Endodermal cell (in vitro differentiated cells): ENCODE measurements at regions not wholly inside any gene's neighbourhood (a gene's known extent, or its start where the extent isn't known, plus 50 kb on each side); places are given as distances from the start of the nearest gene placed in this dataset.

Experiments used
- DNase-seq: peaks from one replicate; pipeline ENCODE4 v3.0.0-alpha.2; 2017
- H3K27ac ChIP-seq: 2 replicates; pipeline ENCODE4 v1.5.1; 2013; ENCODE audit warnings: mild to moderate bottlenecking, low read depth, low read length, moderate library complexity
- H3K27me3 ChIP-seq: 2 replicates; pipeline ENCODE4 v1.6.1; 2013; ENCODE audit warnings: mild to moderate bottlenecking, low read length, moderate library complexity; ENCODE audit not compliant: insufficient read depth, control insufficient read depth, poor library complexity, severe bottlenecking
- H3K36me3 ChIP-seq: 2 replicates; pipeline ENCODE4 v1.7.0; 2013; ENCODE audit warnings: mild to moderate bottlenecking, low read length, moderate library complexity; ENCODE audit not compliant: control insufficient read depth, insufficient read depth
- H3K4me1 ChIP-seq: one replicate; pipeline ENCODE4 v1.7.0; 2013; ENCODE audit warnings: low read length; ENCODE audit not compliant: control insufficient read depth, insufficient read depth
- H3K4me3 ChIP-seq: 2 replicates; pipeline ENCODE4 v1.5.1; 2013; ENCODE audit warnings: mild to moderate bottlenecking, low read length, moderate library complexity
- H3K9ac ChIP-seq: 2 replicates; pipeline ENCODE4 v1.6.1; 2013; ENCODE audit warnings: mild to moderate bottlenecking, low read length, moderate library complexity; ENCODE audit not compliant: poor library complexity, severe bottlenecking; ENCODE audit errors: extremely low read depth
- H3K9me3 ChIP-seq: 2 replicates; pipeline ENCODE4 v1.6.1; 2013; ENCODE audit warnings: mild to moderate bottlenecking, low read length, moderate library complexity; ENCODE audit not compliant: control insufficient read depth
- H3K27ac Mint-ChIP-seq: 2 replicates; pipeline ENCODE4 v1.8.0; 2020; ENCODE audit warnings: mixed read lengths
- H3K27me3 Mint-ChIP-seq: 2 replicates; pipeline ENCODE4 v1.8.0; 2021; ENCODE audit warnings: mild to moderate bottlenecking, mixed read lengths; ENCODE audit not compliant: insufficient read depth
- H3K36me3 Mint-ChIP-seq: 2 replicates; pipeline ENCODE4 v1.8.0; 2020; ENCODE audit warnings: low read depth, mixed read lengths
- H3K4me1 Mint-ChIP-seq: 2 replicates; pipeline ENCODE4 v1.8.0; 2020; ENCODE audit warnings: mixed read lengths
- H3K4me3 Mint-ChIP-seq: 2 replicates; pipeline ENCODE4 v1.8.0; 2020; ENCODE audit warnings: mild to moderate bottlenecking, moderate library complexity, mixed read lengths
- H3K9me3 Mint-ChIP-seq: 2 replicates; pipeline ENCODE4 v1.8.0; 2020; ENCODE audit warnings: mild to moderate bottlenecking, mixed read lengths
- CTCF ChIP-seq: fragments of 200-600 bp; sonication (generic); conservative IDR thresholded peaks from 2 replicates; pipeline ENCODE4 v1.5.0; 2021; ENCODE audit warnings: antibody characterized with exemption, mild to moderate bottlenecking
- WGBS, 2 experiments: methylation state at CpG; one replicate each; pipeline versions ENCODE4 v1.1.5 to v1.1.7; 2013; ENCODE audit warnings: missing lambda C conversion rate in 2 of 2, mixed read lengths in 1 of 2; ENCODE audit not compliant: insufficient coverage in 1 of 2, insufficient read length in 1 of 2; 5-methylcytosine and 5-hydroxymethylcytosine counted together

GRCh38 chr14:30484201-30484600, 74.8 kb upstream of the G2E3 start:
- Histone ChIP-seq H3K4me3 (no peak overlapping the region), H3K27me3 (no peaks in the 10 kb centered on the region), H3K4me1 (peaks cover 5% of the 10 kb centered on the region), H3K9me3 (peaks cover 11% of the 10 kb centered on the region), H3K9ac (no peak overlapping the region), H3K36me3 (no peaks in the 10 kb centered on the region), H3K27ac (no peak overlapping the region)
- TF ChIP-seq CTCF = no peak
- no peak overlapping the region for H3K4me3 Mint-ChIP-seq
- H3K27me3 Mint-ChIP-seq = no peaks in the 10 kb centered on the region
- H3K9me3 Mint-ChIP-seq = peaks cover 20% of the 10 kb centered on the region
- no peak overlapping the region for H3K27ac Mint-ChIP-seq
- peaks cover 13% of the 10 kb centered on the region for H3K4me1 Mint-ChIP-seq
- no peak for DNase-seq
- H3K36me3 Mint-ChIP-seq = peaks cover 7% of the 10 kb centered on the region
- WGBS, 2 experiments = 89% methylated on average over 3 of the region's 3 CpGs; no CpG with 5 or more reads in 1 of the 2 experiments

- H3K4me1 Mint-ChIP-seq = peaks cover 13% of the 10 kb centered on the region
- peaks cover 7% of the 10 kb centered on the region for H3K36me3 Mint-ChIP-seq
- no peak overlapping the region for H3K27ac ChIP-seq
- no peak overlapping the region for H3K4me3 Mint-ChIP-seq
- H3K36me3 ChIP-seq = no peaks in the 10 kb centered on the region
- peaks cover 5% of the 10 kb centered on the region for H3K4me1 ChIP-seq
- H3K9ac ChIP-seq = no peak overlapping the region
- no peak overlapping the region for H3K27ac Mint-ChIP-seq
- WGBS, 2 experiments = 36% methylated on average over 1 of the region's 1 CpG; no CpG with 5 or more reads in 1 of the 2 experiments
- DNase-seq = no peak
- H3K9me3 ChIP-seq = peaks cover 11% of the 10 kb centered on the region
- H3K4me3 ChIP-seq = no peak overlapping the region
- peaks cover 20% of the 10 kb centered on the region for H3K9me3 Mint-ChIP-seq
- no peaks in the 10 kb centered on the region for H3K27me3 ChIP-seq
- TF ChIP-seq CTCF = no peak
- H3K27me3 Mint-ChIP-seq = no peaks in the 10 kb centered on the region
These were observed 74.0 kb upstream of the G2E3 start for GRCh38 chr14:30484976-30485375.

- DNase-seq = no peak
- no peak for TF ChIP-seq CTCF
- 83 to 88% methylated on average over 1 of the region's 1 CpG for WGBS, 2 experiments
- Histone ChIP-seq H3K27me3 (no peaks in the 10 kb centered on the region), H3K4me3 (no peak overlapping the region), H3K36me3 (no peaks in the 10 kb centered on the region), H3K9me3 (no peaks in the 10 kb centered on the region), H3K9ac (no peak overlapping the region), H3K27ac (no peak overlapping the region), H3K4me1 (no peaks in the 10 kb centered on the region)
- no peak overlapping the region for H3K4me3 Mint-ChIP-seq
- H3K36me3 Mint-ChIP-seq = no peaks in the 10 kb centered on the region
- no peaks in the 10 kb centered on the region for H3K9me3 Mint-ChIP-seq
- no peaks in the 10 kb centered on the region for H3K27me3 Mint-ChIP-seq
- no peak overlapping the region for H3K27ac Mint-ChIP-seq
- H3K4me1 Mint-ChIP-seq = no peaks in the 10 kb centered on the region
These were observed 62.1 kb upstream of the G2E3 start for GRCh38 chr14:30496852-30497251.
